SK-N-MC (cell line): ENCODE measurements at regions not wholly inside any gene's neighbourhood (a gene's known extent, or its start where the extent isn't known, plus 50 kb on each side); places are given as distances from the start of the nearest gene placed in this dataset.

Source experiments
- DNase-seq: peaks from one replicate; pipeline ENCODE4 v3.0.0-alpha.2; 2011; ENCODE audit warnings: low read depth, low spot score
- H3K27ac ChIP-seq: fragments of 200-600 bp; sonication (generic); 2 replicates; pipeline ENCODE4 v1.5.1; 2016; ENCODE audit warnings: mixed run types
- H3K36me3 ChIP-seq: fragments of 200-600 bp; sonication (generic); 2 replicates; pipeline ENCODE4 v1.6.1; 2017; ENCODE audit warnings: antibody characterized with exemption, low read length, mixed read lengths; ENCODE audit not compliant: insufficient read depth
- H3K4me3 ChIP-seq: fragments of 200-600 bp; sonication (generic); 2 replicates; pipeline ENCODE4 v1.5.1; 2016
- H3K9ac ChIP-seq: fragments of 200-600 bp; sonication (generic); 2 replicates; pipeline ENCODE4 v1.8.0; 2017; ENCODE audit warnings: mixed run types, mixed read lengths; ENCODE audit not compliant: insufficient read length
- H3K9me3 ChIP-seq: fragments of 200-600 bp; sonication (generic); 2 replicates; pipeline ENCODE4 v1.6.1; 2017; ENCODE audit warnings: low read depth, mild to moderate bottlenecking, antibody characterized with exemption, low read length, moderate library complexity, mixed read lengths
- EZH2 ChIP-seq: fragments of 200-600 bp; sonication (generic); IDR thresholded peaks from one replicate; pipeline ENCODE4 v1.6.1; 2017; ENCODE audit warnings: antibody characterized with exemption
- FOXP2 ChIP-seq: optimal IDR thresholded peaks from 2 replicates; pipeline ENCODE3; 2011; ENCODE audit warnings: mild to moderate bottlenecking, moderate library complexity; ENCODE audit not compliant: insufficient read depth; ENCODE audit errors: extremely low read length, control extremely low read depth
- POLR2AphosphoS5 ChIP-seq: IDR thresholded peaks from 2 replicates; pipeline ENCODE4 v1.6.1; 2012; ENCODE audit warnings: mild to moderate bottlenecking, low read depth, low read length, borderline replicate concordance

DNA sequence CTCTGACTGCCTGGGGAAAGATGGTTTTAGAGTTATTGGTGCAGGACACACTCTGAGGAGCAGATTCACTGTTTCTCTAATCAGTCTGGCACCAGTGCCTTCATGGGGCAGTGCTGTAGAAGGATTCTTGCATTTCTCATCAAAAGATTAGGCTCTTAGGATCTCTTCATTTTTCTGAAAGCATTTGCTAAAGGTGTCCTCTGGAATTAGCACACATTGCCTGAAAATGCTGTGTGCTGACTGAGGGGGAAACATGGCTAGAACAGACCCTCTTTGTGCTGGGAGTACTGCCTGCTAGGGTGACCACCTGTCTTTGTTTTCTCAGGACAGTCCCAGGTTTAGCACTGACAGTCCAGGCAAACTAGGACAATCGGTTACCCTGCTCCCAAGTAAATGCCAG, 301.0 kb downstream of the PTEN start:
- Histone ChIP-seq H3K27ac (no peak overlapping the region), H3K9me3 (no peaks in the 10 kb centered on the region), H3K4me3 (no peak overlapping the region), H3K9ac (no peak overlapping the region), H3K36me3 (no peaks in the 10 kb centered on the region)
- no peak for DNase-seq
- TF ChIP-seq POLR2AphosphoS5: no peak
- TF ChIP-seq EZH2: no peak
- TF ChIP-seq FOXP2: no peak

DNA sequence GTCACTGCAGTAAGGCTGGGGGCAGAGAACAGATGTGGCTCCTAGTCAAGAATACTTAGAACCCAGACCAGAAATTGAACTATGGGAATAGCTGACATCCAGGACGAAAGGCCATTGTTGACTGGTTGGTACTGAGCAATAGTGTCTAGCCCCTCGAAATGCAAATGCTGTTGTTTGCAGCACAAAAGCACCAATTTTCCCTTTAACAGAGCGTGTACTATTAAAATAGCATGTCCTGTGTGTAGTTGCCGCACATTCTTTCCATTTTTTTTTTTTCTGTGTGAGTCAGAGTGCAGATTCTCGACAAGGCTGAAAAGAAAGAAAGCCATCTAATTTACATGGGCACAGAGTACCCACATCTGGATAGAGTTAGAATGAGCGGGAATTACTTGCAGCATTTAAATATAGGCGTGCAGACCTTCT, 302.4 kb downstream of the PTEN start:
- H3K27ac ChIP-seq: no peak overlapping the region
- DNase-seq: no peak

DNA sequence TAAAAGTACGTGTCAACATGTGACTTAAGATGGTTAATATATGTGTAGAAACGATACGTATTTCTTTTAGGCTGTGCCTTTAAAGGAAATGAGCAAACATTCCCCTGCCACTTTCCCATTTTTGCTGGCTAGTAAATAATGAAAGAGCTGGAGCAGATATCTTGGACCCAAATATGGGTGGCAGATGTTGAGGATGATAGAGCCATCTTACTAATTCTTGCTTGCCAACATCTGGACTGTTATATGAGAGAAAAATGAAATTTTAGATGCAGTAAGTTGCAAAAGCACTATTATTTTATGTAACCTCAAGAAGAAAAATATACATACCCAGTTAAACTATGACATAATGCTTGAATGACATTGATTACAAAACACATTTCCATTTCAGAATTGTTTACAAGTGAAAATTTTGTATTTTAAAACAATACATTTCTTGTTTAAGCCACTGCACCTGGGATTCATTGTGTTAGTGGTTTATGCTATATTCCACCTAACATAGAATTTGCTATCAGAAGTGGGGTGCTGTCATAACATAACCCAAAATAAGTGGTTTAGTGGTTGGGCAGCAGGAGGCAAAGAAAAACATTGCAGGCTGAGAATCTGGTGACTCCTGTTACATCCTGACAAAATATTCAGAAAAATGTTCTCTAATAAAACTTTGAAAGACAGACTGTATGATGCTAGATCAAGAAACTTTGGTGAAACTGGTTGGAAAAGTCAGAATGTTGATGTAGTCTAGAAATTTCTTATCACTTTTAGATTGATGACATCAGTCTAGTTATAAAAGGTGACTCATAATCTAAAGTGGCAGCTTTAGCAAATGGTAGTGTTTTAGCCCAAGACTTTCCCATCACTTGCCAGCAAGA, 305.0 kb downstream of the PTEN start:
- DNase-seq: no peak

More for the DNA sequence above, 302.4 kb downstream of the PTEN start:
- Histone ChIP-seq H3K36me3 (no peaks in the 10 kb centered on the region), H3K9ac (no peak overlapping the region), H3K9me3 (no peaks in the 10 kb centered on the region), H3K4me3 (no peak overlapping the region)
- no peak for TF ChIP-seq EZH2
- no peak for TF ChIP-seq FOXP2
- TF ChIP-seq POLR2AphosphoS5: no peak

DNA sequence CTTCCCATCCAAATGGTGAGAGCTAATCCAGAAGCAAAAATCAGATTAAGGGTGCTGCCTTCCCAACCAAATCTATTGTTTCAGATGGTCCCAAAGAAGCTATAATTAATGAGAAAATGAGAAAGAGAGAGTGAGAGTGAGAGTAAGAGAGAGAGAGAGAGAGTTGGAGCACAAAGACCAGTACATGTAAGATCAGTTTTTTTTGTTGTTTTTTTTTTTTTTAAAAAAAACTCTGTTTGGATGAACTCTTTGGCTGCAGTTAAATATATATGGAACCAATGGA, 305.6 kb downstream of the PTEN start:
- no peak for DNase-seq
- H3K4me3 ChIP-seq: no peak overlapping the region
- TF ChIP-seq EZH2 (no peak), POLR2AphosphoS5 (no peak), FOXP2 (no peak)
- no peak overlapping the region for H3K27ac ChIP-seq
- no peaks in the 10 kb centered on the region for H3K9me3 ChIP-seq
- H3K36me3 ChIP-seq: no peaks in the 10 kb centered on the region
- no peak overlapping the region for H3K9ac ChIP-seq

More for the DNA sequence above, 305.0 kb downstream of the PTEN start:
- H3K9me3 ChIP-seq: no peaks in the 10 kb centered on the region
- H3K9ac ChIP-seq: no peak overlapping the region
- H3K4me3 ChIP-seq: no peak overlapping the region
- H3K36me3 ChIP-seq: no peaks in the 10 kb centered on the region
- no peak overlapping the region for H3K27ac ChIP-seq
- TF ChIP-seq FOXP2: no peak
- TF ChIP-seq EZH2: no peak
- no peak for TF ChIP-seq POLR2AphosphoS5

DNA sequence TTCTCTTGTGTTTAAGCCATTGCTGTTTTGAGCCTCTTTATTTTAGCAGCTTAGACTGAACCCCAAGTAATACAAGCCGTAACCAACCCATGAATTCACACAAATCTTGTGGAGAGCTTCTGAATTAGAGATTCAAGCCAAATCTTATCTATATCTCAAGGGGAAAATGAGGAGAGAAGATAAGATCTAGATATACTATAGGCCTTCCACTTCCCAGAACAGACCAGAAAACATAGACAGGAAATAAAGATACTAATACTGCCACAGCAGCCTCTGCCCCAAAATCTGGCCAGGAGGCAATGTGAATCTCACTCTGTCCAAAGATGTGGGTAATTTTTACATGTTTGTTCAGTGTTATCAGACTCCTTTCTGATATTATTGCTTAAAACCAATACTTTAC, 307.2 kb downstream of the PTEN start:
- no peak for DNase-seq
- H3K9ac ChIP-seq: no peak overlapping the region
- H3K9me3 ChIP-seq: no peaks in the 10 kb centered on the region
- no peaks in the 10 kb centered on the region for H3K36me3 ChIP-seq
- TF ChIP-seq POLR2AphosphoS5 (no peak), EZH2 (no peak), FOXP2 (no peak)
- H3K4me3 ChIP-seq: no peak overlapping the region
- H3K27ac ChIP-seq: no peak overlapping the region

DNA sequence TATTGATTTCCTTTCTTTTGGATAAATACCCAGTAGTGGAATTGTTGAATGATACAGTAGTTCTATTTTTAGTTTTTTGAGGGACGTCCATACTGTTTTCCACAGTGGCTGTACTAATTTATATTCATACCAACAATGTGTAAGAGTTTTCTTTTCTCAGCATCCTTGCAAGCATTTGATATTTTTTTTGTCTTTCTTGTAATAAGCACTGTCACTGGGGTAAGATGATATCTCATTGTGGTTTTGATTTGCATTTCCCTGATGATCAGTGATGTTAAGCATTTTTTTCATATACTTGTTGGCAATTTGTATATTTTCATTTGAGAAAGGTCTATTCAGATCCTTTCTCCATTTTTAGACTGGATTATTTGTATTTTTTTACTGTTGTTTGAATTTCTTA, 308.7 kb downstream of the PTEN start:
- no peak for DNase-seq
- Histone ChIP-seq H3K36me3 (no peaks in the 10 kb centered on the region), H3K27ac (no peak overlapping the region), H3K9me3 (no peaks in the 10 kb centered on the region), H3K9ac (no peak overlapping the region), H3K4me3 (no peak overlapping the region)
- no peak for TF ChIP-seq POLR2AphosphoS5
- TF ChIP-seq FOXP2: no peak
- no peak for TF ChIP-seq EZH2

DNA sequence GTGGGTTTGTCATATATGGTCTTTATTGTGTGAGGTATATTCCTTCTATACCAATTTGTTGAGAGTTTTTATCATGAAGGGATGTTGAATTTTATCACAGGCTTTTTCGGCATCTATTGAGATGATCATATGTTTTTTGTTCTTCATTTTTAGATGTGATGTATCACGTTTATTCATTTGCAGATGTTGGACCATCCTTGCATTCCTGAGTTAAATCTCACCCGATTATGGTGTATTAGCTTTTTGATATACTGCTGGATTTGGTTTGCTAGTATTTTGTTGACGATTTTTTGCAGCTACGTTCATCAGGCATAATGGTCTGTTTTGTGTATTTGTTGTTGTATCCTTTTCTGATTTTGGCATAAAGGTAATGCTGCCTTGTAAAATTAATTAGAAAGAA, 311.0 kb downstream of the PTEN start:
- no peak overlapping the region for H3K27ac ChIP-seq
- no peaks in the 10 kb centered on the region for H3K9me3 ChIP-seq
- no peaks in the 10 kb centered on the region for H3K36me3 ChIP-seq
- DNase-seq: no peak
- H3K4me3 ChIP-seq: no peak overlapping the region
- TF ChIP-seq EZH2: no peak
- no peak for TF ChIP-seq POLR2AphosphoS5
- TF ChIP-seq FOXP2: no peak
- no peak overlapping the region for H3K9ac ChIP-seq

DNA sequence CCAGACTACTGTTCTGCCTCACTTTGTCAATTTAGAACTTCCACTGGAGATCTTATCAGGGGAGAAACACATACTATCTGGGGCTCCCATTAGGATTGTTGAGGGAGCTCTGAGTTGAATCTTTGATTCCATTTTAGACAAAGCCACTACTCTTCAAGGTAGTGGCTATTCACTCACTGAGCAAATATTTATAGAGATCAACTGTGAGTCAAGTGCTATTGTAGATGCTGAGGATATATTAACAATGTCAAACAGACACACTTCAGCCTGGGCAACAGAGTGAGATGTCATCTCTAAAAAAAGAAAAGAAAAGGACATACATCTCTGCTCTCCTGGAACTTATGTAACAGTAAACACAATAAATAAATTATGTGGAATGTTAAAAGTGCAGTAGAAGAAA, 315.3 kb downstream of the PTEN start:
- no peak overlapping the region for H3K27ac ChIP-seq
- no peaks in the 10 kb centered on the region for H3K36me3 ChIP-seq
- TF ChIP-seq EZH2: no peak
- no peak for TF ChIP-seq FOXP2
- TF ChIP-seq POLR2AphosphoS5: no peak
- no peak overlapping the region for H3K4me3 ChIP-seq
- no peaks in the 10 kb centered on the region for H3K9me3 ChIP-seq
- DNase-seq: no peak
- no peak overlapping the region for H3K9ac ChIP-seq

DNA sequence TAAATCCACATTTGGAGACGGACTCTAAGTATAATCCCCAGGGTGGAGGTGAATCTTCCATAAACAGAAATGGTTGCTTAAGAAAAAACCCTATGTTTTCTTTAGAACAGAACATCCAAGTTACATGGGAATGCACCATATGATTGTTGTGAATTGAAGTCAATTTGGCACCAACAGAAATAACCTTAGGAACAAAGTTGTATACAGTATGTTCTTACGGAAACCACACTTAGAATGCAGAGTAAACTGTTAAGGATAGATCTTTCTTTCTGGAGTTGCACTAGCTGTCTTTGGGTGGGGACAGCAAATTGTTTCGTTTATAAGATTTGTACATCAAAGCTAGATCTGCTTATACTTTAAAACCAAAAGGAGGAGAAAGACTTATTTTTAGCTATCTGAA, 316.4 kb downstream of the PTEN start:
- Histone ChIP-seq H3K4me3 (no peak overlapping the region), H3K36me3 (no peaks in the 10 kb centered on the region), H3K27ac (no peak overlapping the region), H3K9me3 (no peaks in the 10 kb centered on the region), H3K9ac (no peak overlapping the region)
- no peak for DNase-seq
- TF ChIP-seq FOXP2: no peak
